ENCODE measurements at regions not wholly inside any gene's neighbourhood (a gene's known extent, or its start where the extent isn't known, plus 50 kb on each side); places are given as distances from the start of the nearest gene placed in this dataset.

DNA sequence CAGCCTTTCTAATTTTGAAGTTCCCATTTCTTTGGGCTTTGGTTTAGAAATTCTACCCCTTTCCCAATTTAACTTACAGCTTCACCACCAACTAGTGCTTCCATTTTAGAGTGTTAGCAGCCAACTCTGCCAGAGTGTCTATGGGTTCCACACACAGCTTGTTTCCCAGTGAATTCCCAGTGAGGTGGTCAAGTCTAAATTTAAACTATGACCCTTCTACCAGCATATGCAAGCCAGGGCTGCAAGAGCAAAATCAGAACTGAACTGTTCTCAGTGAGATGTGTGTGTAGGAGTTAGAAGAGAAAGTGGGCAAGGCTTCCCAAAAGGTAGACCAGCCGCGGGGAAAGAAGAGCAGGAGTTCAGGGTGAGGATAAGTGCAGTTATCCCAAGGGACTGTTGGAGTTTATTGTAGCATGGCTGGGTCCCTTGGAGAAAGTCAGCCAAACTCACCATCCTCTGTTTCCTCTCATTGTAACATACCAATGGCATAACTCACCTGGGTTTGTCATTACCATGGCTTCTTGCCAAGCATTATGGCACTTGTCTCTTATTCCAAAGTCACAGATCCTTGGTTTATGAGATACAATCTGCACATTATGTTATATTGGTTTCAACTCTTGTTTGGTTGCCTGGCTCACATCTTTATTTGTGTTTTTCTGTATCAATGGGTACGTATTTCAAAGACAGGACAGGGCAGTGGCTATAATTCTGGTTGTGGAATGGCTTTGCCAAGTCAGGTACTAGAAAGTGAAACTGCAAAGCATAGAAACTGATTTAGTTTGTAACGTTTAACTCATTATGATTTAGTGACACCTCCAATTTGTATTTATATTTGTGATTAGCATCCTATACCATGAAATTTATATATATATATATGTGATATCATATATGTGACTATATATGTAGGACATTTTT lies 130.2 kb upstream of the UMPS start:
- DNase-seq (ENCODE audit: low read depth in 1 of 2, low spot score in 2 of 2), result no peak
- CTCF ChIA-PET (ENCODE audit: partially characterized antibody), result interaction anchor here (0.8 to 1.3 kb wide), 3 partner anchors 31 to 36 kb away, joined by 3 to 7 read pairs (median 4); no protein-coding TSS in a partner anchor
- no peak for TF ChIP-seq EP300 (IDR thresholded peaks at IDR 0.05; ENCODE audit: borderline replicate concordance in 1 of 2, low read depth in 2 of 2, low read length in 2 of 2)
- no peak for TF ChIP-seq SIX5 (IDR thresholded peaks at IDR 0.05; ENCODE audit: low read depth, low read length)
- no peak for TF ChIP-seq SAP30 (IDR thresholded peaks at IDR 0.05; ENCODE audit: insufficient read depth, insufficient replicate concordance, low read length)
- TF ChIP-seq TBP (IDR thresholded peaks at IDR 0.05; ENCODE audit: low read depth, low read length), result no peak
- TF ChIP-seq ASH2L (IDR thresholded peaks at IDR 0.05; ENCODE audit: low read length), result no peak
- no peak for TF ChIP-seq JUND (IDR thresholded peaks at IDR 0.05; ENCODE audit: low read length)
- TF ChIP-seq CTBP2 (IDR thresholded peaks at IDR 0.05; ENCODE audit: borderline replicate concordance, insufficient read depth, insufficient read length, low read length), result no peak
- no peak for TF ChIP-seq BACH1 (IDR thresholded peaks at IDR 0.05; ENCODE audit: low read length)
- no peak for TF ChIP-seq HDAC6 (IDR thresholded peaks at IDR 0.05; ENCODE audit: low read depth, low read length)
- no peak for TF ChIP-seq BCL11A (IDR thresholded peaks at IDR 0.05; ENCODE audit: low read depth in 2 of 2, low read length in 2 of 2)
- TF ChIP-seq, protein P1, sequence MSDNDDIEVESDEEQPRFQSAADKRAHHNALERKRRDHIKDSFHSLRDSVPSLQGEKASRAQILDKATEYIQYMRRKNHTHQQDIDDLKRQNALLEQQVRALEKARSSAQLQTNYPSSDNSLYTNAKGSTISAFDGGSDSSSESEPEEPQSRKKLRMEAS (IDR thresholded peaks at IDR 0.05), result no peak

More for the DNA sequence above, 130.2 kb upstream of the UMPS start:
- FAIRE-seq, result no peak
- Histone ChIP-seq H3K27me3 (replicated peaks in 1 of 4; ENCODE audit: control insufficient read depth in 3 of 4, extremely low read depth in 1 of 4, insufficient read depth in 3 of 4, low read length in 3 of 4) (no peaks in the 10 kb centered on the region), H3K4me1 (replicated peaks in 1 of 4; ENCODE audit: control insufficient read depth in 3 of 4, insufficient read depth in 4 of 4, low read length in 3 of 4) (no peaks in the 10 kb centered on the region), H4K91ac (replicated peaks; ENCODE audit: insufficient read length, low read length) (no peak overlapping the region), H4K5ac (ENCODE audit: insufficient read length, low read depth, low read length) (no peak overlapping the region), H3K18ac (ENCODE audit: extremely low read depth, low read length) (no peak overlapping the region), H3K23me2 (ENCODE audit: low read depth, low read length) (no peaks in the 10 kb centered on the region), H3K14ac (ENCODE audit: insufficient read length) (no peak overlapping the region), H3K56ac (replicated peaks; ENCODE audit: insufficient read length, low read depth, low read length) (no peak overlapping the region), H3K9me3 (ENCODE audit: insufficient read depth in 2 of 2, low read depth in 1 of 2, low read length in 1 of 2) (no peaks in the 10 kb centered on the region), H3K36me3 (ENCODE audit: control insufficient read depth in 2 of 4, insufficient read depth in 4 of 4, low read length in 3 of 4) (no peaks in the 10 kb centered on the region), H3K79me2 (ENCODE audit: control insufficient read depth in 1 of 2, insufficient read depth in 2 of 2, low read length in 2 of 2) (no peaks in the 10 kb centered on the region), H3K4me2 (ENCODE audit: insufficient read depth in 1 of 2, low read depth in 2 of 2, low read length in 2 of 2) (no peak overlapping the region), H3K9ac (replicated peaks in 1 of 4; ENCODE audit: extremely low read depth in 1 of 4, low read depth in 3 of 4, low read length in 3 of 4) (no peak overlapping the region), H3K4ac (replicated peaks; ENCODE audit: insufficient read length, low read depth, low read length) (no peak overlapping the region), H3K23ac (ENCODE audit: insufficient read length) (no peak overlapping the region), H2BK5ac (ENCODE audit: low read depth, low read length) (no peak overlapping the region), H2AFZ (ENCODE audit: low read length) (no peak overlapping the region), H3K4me3 (ENCODE audit: extremely low read depth in 1 of 4, insufficient read depth in 2 of 4, low read depth in 3 of 4, low read length in 4 of 4) (no peak overlapping the region), H2BK15ac (ENCODE audit: low read length) (no peak overlapping the region), H2BK20ac (ENCODE audit: low read length) (no peak overlapping the region), H2BK12ac (ENCODE audit: low read depth, low read length) (no peak overlapping the region), H4K20me1 (replicated peaks in 1 of 2; ENCODE audit: control insufficient read depth in 1 of 2, insufficient read depth in 2 of 2, low read length in 2 of 2) (no peaks in the 10 kb centered on the region), H2BK120ac (replicated peaks; ENCODE audit: low read depth, low read length) (no peak overlapping the region), H3K79me1 (ENCODE audit: low read depth, low read length) (no peaks in the 10 kb centered on the region), H3K27ac (ENCODE audit: low read depth, low read length) (no peak overlapping the region), H2AK5ac (ENCODE audit: low read depth, low read length) (no peak overlapping the region), H4K8ac (ENCODE audit: extremely low read depth, insufficient read depth, low read length) (no peak overlapping the region)
- POLR2A ChIA-PET (ENCODE audit: partially characterized antibody), result interaction anchor here (1.2 kb wide), 1 partner anchor 11 kb away, joined by 4 read pairs; no protein-coding TSS in a partner anchor
- WGBS, 2 experiments (ENCODE audit: extremely low coverage in 1 of 2, insufficient coverage in 1 of 2, insufficient read length in 1 of 2, insufficient replicate concordance in 2 of 2, low coverage in 1 of 2, low lambda C conversion rate in 2 of 2, missing lambda C conversion rate in 1 of 2), result 89% methylated on average over 4 of the region's 4 CpGs; no CpG with 5 or more reads in 1 of the 2 experiments
